H4 (cell line): ENCODE measurements at regions not wholly inside any gene's neighbourhood (a gene's known extent, or its start where the extent isn't known, plus 50 kb on each side); places are given as distances from the start of the nearest gene placed in this dataset.
"Not testable (repeated sequence)": the region's sequence is repeated elsewhere in the genome, so short reads cannot be mapped to it uniquely, and the experiment has no call there.

Source experiments
- DNase-seq: peaks from one replicate; pipeline ENCODE4 v3.0.0-alpha.2; 2015; ENCODE audit warnings: low spot score

DNA sequence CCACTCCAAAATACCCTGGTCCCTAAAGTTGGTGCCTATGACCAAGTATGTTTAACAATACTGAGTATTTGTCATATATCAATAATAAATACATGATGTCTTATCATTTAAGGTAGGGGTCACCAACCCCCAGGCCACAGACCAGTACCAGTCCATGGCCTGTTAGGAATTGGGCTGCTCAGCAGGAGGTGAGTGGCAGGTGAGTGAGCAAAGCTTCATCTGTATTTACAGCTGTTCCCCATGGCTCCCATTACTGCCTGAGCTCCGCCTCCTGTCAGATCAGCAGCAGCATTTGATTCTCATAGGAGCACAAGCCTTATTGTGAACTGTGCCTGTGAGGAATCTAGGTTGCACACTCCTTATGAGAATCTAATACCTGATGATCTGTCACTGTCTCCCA lies 126.2 kb downstream of the HNRNPD start:
- no peak for DNase-seq

DNA sequence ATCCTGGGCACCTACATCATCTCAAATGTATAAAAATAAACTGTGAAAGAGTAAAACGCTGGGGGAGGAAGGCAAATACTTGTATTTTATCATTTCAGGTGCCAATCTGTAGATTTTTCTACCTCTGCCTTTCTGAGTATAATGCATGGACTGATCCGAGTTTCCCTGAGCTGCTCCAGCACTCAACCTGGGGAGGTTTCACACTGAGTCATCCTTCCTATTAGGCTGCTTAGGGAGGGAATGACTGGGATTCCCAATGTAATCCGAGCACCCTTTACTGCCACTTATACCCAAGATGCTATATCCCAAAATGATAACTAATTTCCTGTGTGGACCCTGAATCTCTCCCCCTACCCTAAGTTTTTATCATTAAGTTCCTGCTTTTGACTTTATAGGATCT lies 126.6 kb downstream of the HNRNPD start:
- DNase-seq, result no peak

DNA sequence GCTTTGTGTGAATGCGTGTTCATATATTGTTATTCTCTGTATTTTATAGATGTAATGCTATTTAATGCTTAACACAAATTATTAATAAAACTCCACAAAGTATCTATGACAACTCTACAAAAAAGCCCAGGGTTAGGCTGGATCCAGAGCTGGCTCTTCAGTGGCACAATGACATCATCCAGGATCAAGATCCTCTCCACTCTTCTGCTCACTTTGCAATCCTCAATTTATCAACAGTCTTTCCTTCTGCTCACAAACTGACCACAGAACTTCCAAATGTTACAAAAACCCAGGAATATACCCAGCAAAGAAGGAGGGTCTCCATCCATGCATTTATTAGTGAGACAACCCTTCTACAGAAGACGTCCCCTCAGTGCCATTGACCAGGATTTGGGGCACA lies 132.3 kb downstream of the HNRNPD start:
- DNase-seq, result no peak

DNA sequence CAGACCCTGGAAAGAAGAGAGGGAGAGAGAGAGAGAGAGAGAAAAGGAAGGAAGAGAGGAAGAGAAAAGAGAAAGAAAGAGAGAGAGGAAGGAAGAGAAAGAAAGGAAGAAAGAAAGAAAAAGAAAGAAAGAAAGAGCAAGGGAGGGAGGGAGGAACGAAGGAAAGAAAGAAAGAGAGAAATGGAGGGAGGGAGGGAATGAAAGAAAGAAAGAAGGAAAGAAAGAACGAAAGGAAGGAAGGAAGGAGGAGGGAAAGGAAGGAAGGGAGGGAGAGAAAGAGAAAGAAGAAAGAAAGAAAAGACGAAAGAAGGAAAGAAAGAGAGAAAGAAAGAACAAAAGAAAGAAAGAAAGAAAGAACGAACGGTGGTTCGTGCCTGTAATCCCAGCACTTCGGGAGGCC lies 133.4 kb downstream of the HNRNPD start:
- no peak for DNase-seq

DNA sequence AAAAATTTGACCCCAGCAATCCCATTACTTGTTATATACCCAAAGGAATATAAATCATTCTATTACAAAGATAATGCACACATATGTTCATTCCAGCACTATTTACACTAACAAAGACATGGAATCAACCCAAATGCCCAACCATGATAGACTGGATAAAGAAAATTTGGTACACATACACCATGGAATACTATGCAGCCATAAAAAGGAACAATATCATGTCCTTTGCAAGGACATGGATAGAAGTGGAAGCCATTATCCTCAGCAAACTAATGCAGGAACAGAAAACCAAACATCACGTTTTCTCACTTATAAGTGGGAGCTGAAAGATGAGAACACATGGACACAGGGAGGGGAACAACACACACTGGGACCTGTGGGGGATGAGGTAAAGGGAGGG lies 136.6 kb downstream of the HNRNPD start:
- DNase-seq, result not testable (repeated sequence)

DNA sequence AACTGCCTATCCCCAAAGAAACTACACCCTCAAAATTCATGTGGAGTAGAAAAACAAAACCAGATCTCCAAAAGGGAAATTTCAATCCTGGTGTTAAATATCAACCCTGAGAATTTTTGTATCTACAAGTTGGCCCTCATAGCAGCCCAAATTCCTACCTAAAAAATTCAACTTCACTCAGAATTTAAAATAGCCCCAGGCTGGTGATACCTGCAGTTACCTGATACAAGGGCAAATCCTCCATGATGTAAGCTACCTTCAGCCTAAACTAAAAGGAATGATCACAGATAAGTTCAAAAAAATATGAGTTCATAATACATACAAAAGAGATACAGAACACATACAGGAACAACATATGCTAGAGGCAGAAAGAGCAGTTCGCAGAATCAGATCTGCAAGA lies 138.4 kb downstream of the HNRNPD start:
- DNase-seq, result no peak

DNA sequence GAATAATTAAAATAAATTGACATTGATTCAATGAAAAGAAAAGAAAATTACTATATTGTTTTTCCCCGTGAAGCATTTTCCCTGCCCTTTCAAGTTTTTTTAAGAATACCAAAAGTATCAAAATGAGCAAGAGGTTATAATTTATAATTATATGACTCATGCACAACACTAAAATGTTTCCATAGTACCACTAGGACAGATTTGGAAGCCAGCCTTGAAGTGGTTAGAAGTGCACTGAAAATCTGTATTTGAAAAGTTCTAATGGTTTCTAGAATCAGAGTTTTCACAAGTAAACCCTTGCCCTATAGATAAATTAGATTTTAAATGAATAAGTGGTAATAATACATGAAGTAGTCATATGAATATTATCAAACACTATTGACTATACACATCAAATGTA lies 140.9 kb downstream of the HNRNPD start:
- DNase-seq, result no peak

DNA sequence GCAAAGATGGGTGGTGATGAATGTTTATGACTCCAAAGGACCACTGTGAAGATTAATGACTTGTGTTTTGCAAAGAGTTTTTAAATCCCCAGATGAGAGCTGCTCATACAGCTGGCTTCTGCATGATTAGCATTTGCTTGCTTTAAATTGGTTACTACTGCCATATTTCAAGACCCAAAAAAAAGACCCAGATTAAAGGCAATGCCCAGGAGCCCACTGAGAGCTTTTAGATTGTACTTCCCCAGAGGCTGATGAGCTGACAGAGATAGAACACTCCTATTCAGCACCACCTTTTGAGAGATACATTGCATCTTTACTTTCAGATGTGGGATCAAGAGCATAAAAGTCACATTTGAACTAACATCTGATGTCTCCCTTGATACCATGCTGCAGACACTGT lies 142.0 kb downstream of the HNRNPD start:
- no peak for DNase-seq

DNA sequence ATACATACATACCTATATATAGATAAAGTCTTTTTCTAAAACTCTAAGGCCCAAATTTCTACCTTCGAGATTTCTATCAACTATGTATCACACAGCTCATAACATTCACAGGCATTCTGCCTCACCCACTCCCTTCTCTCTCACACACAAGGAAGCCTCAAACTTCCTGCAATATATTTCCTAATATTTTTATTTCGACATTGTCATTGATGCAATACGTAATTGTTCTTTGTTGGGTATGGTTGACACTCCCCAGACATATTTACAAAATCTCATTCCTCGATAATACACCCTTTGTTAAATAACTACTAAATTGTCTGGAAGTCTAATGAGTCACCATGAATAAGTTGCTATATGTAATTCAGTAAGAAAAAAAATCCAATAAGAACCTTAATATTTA lies 143.5 kb downstream of the HNRNPD start:
- no peak for DNase-seq

DNA sequence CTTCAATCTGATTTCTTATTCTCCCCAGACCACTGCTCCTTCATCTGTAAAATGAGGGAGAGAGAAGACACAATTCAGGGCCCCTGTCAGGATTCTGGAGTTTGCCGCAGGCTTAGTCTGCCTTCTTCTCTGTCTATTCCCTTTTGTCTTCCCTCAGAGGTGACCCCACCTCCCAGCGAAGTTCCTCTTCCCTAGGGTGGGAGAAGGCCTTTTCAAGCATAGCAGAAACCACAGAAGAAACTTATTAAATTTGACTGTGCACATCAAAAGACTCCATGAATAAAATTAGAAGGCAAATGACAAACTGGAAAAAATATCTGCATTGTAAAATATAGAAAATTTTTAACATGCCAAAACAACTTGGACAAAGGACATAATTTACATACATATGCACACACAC lies 148.8 kb downstream of the HNRNPD start:
- DNase-seq, result no peak

DNA sequence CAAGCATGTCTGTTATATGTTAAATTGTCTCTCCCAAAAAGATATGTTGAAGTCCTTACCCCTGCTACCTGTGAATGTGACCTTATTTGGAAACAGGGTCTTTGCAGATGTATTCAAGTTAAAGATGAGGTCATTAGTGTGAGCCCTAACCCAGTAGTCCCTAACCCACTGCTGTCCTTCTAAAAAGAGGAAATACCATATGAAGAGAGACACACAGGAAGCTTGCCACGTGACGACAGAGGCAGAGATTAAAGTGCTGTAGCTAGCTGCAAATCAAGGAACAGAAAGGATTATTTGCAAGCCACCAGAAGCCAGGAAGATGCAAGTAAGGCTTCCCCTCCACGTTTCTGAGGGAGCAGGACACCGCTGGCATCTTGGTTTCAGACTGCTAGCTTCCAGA lies 150.1 kb downstream of the HNRNPD start:
- DNase-seq, result peak; percentile 11

DNA sequence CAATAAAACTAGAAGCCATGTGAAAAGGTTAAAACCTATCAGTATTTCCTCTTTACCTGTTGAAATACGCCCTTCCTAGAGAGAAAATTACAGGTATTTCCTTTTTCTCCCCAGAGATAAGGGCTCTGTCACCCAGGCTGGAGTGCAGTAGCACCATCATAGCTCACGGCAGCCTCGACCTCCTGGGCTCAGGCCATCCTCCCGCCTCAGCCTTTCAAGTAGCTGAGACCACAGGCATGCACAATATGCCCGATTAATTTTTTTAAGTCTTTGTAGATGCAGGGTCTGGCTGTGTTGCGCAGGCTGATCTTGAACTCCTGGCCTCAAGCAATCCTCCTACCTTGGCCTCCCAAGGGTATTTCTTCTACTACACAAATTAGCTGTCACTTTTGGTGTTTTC lies 154.4 kb downstream of the HNRNPD start:
- DNase-seq, result no peak

DNA sequence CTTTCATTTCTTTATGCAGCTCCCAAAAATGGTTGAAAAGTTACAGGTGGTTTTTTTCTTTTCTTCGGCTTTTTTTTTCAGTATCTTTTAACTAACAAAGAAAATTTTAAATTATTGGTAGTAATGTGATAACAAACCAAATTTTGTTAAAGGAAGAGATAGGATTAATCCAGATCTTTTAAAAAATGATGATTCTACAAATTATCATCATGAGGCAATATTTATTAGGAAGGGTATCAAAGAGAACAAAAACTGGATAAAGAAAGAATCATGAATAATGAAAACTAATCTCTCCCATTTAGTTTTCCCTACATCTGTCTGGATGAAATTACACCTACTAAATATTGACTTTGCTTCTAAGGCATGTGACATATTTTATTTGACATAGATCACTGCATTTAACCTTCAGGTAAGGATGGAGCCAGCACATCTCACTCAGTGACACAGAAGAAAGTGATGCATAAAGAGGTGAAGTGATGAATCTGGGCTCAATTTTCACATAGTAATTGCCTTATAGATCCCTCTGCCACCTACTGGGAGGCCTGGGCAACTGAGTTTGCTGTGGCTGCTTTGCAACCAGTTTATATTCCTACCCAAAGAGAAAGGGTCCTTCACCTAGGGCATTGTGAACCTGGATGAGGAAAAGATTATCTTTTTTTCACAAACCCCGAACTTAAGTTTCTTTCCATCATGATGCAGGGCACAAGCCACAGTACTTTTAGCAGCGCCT lies 155.6 kb downstream of the HNRNPD start:
- no peak for DNase-seq

DNA sequence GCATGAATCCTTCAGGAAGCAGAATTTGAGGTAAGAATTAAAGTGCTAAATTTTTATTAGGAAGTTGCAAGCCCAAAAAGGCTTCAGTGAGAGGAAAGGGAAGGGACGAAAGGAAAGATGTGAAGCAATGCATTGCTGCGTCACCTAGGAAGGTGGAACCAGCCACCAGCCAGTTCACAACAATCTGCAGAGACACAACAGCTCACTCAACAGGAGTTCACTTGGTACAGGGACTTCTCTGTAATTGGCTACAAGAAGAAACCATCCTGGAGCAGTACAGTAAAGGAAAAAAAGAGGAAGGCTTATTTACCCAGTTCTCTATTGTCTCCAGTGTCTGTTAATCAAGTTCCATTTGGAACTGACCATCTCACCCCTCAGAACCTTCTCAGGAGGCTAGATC lies 157.6 kb downstream of the HNRNPD start:
- DNase-seq, result no peak

DNA sequence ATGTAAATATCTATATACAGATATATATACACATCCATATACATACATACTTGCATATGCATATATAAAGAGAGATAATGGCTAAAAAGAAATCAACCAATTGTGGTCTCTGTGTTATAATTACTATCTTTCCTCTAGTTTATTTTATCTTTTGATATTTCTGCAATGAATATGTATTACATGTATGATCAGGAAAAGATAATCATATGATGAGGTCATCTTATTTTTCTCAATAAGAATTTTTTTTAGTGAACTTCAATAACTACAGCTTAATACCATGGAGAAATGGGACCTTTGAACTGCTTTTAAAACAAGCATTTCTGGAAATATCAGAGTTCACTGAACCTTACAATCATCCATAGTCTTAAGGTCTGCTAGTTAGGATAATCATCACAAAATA lies 158.0 kb downstream of the HNRNPD start:
- no peak for DNase-seq

DNA sequence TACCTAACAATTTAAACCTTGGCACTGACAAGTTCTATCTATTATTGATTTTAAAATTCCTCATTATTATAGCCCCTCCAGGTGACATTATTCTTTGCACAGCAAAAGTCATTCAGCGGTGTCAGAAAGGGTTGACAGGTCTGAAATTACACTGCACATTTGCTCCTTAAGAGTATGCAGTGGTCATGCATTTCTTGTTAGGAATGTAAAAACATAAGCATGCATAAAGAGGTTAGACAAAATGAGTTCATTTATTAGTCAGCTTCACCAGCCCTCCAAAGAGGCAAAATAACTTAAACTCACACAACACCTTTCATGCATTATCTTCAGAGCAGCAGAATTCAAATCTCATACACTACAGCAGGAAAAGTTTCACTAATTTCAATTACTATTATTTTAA lies 158.8 kb downstream of the HNRNPD start:
- DNase-seq, result no peak

DNA sequence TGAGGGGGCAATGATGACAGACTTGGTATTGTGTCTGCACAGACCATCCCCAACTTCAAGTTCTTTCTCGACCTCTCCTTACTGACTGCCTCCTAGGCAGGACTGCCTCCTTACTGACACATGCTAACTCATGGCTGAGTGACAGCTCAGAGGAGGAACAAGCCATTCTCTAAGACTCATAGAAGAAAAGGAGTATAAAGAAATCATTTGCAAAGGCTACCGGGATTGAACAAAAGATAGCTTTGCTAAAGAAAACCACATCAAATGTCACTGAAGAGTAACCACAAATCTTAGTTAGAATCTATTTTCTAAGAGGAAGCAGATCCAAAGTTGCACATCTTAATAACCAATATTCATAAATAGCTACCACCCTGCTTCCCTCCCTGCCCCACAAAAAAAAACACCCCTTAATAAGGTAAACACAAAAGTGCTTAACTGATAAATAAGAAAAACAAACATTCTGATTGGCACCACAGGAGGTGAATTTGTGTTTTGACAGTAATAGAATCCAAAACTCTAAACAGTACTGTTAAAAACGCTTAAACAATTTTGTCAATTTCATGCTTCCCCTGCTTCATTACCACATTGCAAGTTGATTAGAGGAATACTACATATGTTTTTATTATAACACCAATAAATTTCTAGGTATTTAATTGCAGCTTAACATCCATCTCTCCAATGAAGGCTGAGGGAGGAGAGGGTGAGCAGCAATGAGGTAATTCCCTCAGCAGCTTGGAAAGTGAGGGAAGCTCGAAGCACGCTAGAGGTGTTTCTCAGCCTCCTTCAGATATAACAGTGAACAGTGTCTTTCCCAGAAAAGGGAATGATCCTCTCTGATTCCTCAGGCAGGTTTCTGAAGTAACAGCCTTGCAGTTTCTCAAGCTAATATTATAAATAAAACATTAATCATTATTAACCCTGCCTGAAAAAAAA lies 160.0 kb downstream of the HNRNPD start:
- no peak for DNase-seq

DNA sequence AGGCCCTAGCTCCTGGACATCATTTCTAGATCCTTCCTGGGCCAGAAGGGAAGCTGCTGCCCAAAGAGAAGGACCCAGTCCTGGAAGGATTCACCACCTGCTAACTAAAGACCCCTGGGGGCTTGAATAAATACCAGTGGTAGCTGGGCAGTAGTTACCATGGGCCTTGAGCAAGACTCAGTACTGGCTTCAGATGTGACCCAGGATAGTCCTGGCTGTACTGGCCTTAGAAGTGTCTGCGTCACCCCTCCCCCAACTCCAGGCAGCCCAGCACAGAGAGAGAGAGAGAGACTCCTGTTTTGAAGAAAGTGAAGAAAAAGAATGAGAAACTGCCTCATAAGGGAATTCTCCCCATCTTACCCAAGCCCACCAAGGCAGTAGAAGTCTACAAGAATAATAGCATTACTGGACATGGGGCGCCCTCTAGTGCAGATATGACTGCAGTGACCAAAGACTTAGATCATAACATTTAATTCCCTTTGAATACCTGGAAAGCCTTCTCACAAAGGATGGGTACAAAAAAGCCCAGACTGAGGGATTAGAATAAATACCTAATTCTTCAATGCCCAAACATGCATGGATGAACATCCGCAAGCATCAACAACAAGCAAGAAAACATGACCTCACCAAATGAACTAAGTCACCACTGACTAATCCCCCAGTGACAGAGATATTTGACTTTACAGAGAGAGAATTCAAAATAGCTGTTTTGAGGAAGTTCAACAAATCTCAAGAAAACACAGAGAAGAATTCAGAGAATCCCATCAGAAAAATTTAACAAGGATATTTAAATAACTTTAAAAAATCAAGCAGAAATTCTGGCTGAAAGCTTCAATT lies 171.8 kb downstream of the HNRNPD start:
- DNase-seq, result peak; percentile 64

DNA sequence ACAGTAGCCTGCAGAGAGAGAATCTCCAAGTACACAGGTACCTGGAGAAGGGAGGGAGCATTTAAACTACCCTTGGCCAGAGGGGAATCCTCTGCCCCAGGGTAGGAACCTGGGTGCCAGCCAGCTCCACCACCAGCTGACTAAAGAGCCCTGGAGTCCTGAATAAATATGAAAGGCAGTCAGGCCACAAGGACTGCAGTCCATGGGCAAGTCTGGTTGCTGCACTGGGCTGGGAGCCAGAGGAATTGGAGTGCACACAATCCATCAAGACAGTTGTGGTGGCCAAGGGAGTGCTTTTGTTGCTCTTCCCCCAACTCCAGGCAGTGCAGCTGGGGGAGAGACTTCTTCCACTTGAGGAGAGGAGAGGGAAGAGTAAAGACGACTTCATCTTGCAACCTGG lies 172.5 kb downstream of the HNRNPD start:
- peak; percentile 49 for DNase-seq

DNA sequence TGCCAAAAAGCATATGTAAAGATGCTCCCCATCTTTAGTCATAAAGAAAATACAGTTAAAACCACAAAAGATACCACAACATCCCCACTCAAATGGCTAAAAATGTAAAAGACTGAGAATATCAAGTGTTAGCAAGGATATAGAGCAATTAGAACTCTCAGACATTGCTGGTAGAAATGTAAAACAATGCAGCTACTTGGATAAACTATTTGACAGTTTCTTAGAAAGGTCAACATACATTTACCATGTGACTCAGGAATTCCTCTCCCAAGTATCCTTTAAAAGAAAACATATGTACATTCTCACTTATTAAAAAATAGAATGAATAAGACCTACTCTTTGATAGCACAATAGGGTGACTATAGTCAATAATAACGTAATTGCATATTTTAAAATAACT lies 173.7 kb downstream of the HNRNPD start:
- DNase-seq, result no peak

DNA sequence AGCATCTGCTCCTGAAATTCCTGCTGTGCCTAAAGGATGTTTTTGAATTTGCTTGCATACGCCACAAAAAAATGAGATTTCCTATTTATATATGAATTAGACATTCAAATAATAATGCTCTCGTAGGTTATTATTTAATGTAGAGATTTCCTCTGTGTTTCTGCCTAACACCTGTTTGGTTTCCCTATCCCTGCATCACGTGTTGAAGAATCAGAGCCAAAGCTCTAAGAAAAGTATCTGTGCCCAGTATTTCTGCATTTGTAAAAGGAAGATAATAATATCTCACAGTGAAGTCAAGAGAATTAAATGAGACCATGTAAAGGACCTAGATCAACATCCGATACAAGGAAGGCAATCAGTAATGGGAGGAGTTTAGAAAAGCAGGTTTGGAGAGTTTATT lies 179.5 kb downstream of the HNRNPD start:
- no peak for DNase-seq

DNA sequence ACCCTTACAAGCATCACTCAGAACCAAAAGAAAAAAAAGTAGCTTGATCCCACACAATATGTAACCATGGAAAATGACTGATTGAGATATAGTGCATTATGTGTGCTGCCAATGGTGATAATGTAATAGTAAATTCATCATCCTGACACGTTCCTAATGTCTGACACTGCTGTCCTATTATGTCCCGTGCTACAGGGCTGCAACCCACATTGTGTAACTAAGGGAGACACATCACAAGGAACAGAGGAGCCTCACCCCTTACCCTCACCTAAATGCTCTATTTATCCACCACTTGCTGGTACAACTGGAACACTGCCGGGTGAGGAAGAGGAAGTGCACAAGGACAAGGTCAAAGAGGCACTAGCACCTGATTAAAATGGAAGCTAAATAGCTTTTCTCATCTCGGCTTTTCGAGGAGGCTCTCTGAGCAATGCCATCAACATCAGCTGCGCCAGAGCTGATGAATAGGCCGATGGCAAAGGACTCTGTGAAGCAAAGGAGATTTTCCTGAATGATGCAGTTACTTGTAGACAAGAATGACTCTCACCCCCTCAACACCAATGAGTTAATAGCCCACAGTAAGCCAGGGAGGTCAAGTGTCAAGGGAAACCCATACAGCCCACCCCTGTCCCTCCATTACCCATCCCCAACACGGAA lies 181.6 kb downstream of the HNRNPD start:
- DNase-seq, result no peak
